Right lobe of liver (tissue), 4 donors: ENCODE measurements at regions not wholly inside any gene's neighbourhood (a gene's known extent, or its start where the extent isn't known, plus 50 kb on each side); places are given as distances from the start of the nearest gene placed in this dataset.

Source experiments
- CTCF ChIP-seq, 4 donors: fragments of 200-600 bp in 3 of 4; fragments of 450-650 bp in 1 of 4; IDR thresholded peaks; one replicate each; pipeline versions ENCODE4 v1.5.1 to v1.8.0; 2016 to 2022; ENCODE audit warnings: antibody characterized with exemption in 4 of 4, mild to moderate bottlenecking in 2 of 4
- POLR2A ChIP-seq: fragments of 450-650 bp; IDR thresholded peaks from one replicate; pipeline ENCODE4 v1.6.1; 2017; ENCODE audit warnings: antibody characterized with exemption, mild to moderate bottlenecking
- donor health status: DM: no; HTN: no; CAD: no.
- donor health status: DM: no; HTN: no; CAD: no.
- donor health status: DM: no; HTN: yes; CAD: no.

GRCh38 chrX:85501349-85501748 lies 121.9 kb upstream of the POF1B start:
- TF ChIP-seq POLR2A (no peak), CTCF (IDR thresholded peaks at IDR 0.05) (no peak)
